Activated CD8-positive, alpha-beta memory T cell treated with anti-CD3 and anti-CD28 coated beads for 36 hours (primary cell): ENCODE measurements at regions not wholly inside any gene's neighbourhood (a gene's known extent, or its start where the extent isn't known, plus 50 kb on each side); places are given as distances from the start of the nearest gene placed in this dataset.
"Not testable (repeated sequence)": the region's sequence is repeated elsewhere in the genome, so short reads cannot be mapped to it uniquely, and the experiment has no call there.

Experiments used
- CTCF ChIA-PET: fragments of 350-600 bp; sonication (Branson Sonifier 250); formaldehyde crosslinking; loops from one replicate; lab custom pipeline; 2021; ENCODE audit warnings: antibody characterized with exemption; lab: Charles Lee
- POLR2A ChIA-PET: fragments of 350-600 bp; sonication (Branson Sonifier 250); formaldehyde crosslinking; loops from one replicate; lab custom pipeline; 2021; ENCODE audit warnings: antibody characterized with exemption; lab: Charles Lee

DNA sequence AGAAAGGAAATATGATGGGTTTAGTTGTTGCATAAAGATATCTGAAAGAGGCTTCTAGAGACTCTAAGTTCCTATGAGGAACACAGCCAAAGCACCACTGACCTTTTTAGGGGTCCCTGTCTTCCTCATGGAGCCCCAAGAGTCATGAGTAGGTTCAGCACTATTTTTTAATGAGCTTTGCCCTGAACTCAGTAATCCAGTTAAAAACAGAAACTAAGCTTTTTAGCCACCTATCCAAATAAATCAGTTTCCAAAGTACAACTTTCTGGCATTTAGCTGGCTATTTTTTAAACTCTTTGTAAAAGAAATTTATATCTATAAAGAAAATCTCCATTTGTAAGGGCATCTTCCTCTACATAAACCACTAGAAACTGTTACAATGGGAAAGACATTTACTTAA is 241.8 kb upstream of the UBASH3B start:
- ChIA-PET CTCF (no interaction called here), POLR2A (no interaction called here)

GRCh38 chr11:122412581-122412980 is 242.9 kb upstream of the UBASH3B start:
- ChIA-PET CTCF (no interaction called here), POLR2A (no interaction called here)

GRCh38 chr11:122406466-122406865 is 249.1 kb upstream of the UBASH3B start:
- ChIA-PET POLR2A (no interaction called here), CTCF (no interaction called here)

DNA sequence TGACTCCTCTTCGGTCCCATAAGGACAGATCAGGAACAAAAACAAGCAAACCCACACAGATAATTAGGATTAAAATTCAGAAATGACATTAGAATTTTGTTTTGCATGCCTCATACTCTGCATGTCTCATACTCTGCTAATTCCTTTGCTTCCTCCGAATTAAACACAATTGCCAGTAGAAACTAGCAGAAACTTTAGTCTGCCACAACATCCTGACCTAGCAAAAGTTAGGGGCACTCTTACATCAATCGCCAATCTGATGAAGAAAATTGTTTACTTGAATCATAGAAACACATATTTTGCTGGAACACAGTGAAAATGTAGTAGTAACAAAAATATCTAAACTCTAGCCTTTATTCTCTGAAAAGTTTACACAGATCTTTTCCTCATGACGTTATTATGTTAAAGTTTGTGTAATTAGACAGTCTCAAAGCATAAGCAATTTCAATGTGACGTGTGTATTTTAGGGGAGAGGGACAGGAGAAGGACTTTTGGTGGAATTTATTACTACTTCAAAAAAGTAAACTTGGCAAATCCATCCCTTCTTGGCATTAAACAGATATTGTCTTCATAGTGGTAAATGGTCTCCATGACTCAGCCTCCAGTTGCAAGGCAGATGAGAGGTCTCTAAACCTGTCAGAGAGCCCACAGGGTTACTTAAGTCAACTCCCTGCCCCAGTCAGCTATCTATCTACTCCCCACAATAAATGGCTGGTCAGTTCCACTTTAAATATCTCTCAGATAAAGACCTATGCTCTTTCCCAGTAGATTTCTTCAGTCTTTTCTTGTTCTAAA is 249.8 kb upstream of the UBASH3B start:
- CTCF ChIA-PET: no interaction called here
- POLR2A ChIA-PET: no interaction called here

GRCh38 chr11:122404571-122404970 is 251.0 kb upstream of the UBASH3B start:
- CTCF ChIA-PET: no interaction called here

DNA sequence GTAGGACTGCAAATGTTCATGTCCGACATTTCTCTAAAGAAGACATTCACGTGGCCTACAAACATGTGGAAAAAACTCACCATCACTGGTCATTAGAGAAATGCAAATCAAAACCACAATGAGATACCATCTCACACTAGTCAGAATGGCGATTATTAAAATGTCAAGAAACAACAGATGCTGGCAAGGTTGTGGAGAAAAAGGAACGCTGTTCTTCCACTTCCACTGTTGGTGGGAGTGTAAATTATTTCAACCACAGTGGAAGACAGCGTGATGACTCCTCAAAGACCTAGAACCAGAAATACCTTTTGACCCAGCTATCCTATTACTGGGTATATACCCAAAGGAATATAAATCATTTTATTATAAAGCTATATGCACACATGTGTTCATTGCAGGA is 253.9 kb upstream of the UBASH3B start:
- POLR2A ChIA-PET: not testable (repeated sequence)
- CTCF ChIA-PET: interaction anchor here (0.6 kb wide), 1 partner anchor 162 kb away, joined by 4 read pairs; no protein-coding TSS in a partner anchor

More at GRCh38 chr11:122404571-122404970, 251.0 kb upstream of the UBASH3B start:
- POLR2A ChIA-PET: no interaction called here

- ChIA-PET CTCF (no interaction called here), POLR2A (no interaction called here)
These were observed 256.1 kb upstream of the UBASH3B start for GRCh38 chr11:122399375-122399774.

GRCh38 chr11:122398851-122399250 is 256.7 kb upstream of the UBASH3B start:
- CTCF ChIA-PET: no interaction called here
- POLR2A ChIA-PET: no interaction called here

GRCh38 chr11:122398167-122398566 is 257.4 kb upstream of the UBASH3B start:
- ChIA-PET POLR2A (no interaction called here), CTCF (no interaction called here)

DNA sequence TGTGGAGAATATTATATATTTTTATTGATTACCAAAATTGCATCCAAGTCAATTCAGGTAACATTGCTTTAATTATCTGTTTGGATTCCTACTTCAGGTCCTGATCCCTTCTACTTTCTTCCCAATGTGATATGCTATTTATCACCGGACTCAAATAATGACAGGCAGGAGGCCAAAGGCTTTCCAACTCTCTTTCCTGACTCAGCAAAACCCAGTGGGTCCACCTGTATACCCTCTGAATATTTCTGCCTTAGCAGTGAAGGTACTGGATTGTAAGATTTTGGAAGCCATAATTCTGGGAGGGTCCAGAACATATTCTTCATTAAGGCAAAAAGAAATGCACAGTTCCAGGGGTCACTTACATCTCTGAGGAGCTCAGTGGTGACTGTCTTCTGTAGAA is 260.2 kb upstream of the UBASH3B start:
- ChIA-PET POLR2A (no interaction called here), CTCF (no interaction called here)

GRCh38 chr11:122394313-122394712 is 261.2 kb upstream of the UBASH3B start:
- CTCF ChIA-PET: no interaction called here

GRCh38 chr11:122393209-122393860 is 262.2 kb upstream of the UBASH3B start:
- ChIA-PET CTCF (no interaction called here), POLR2A (no interaction called here)

More at GRCh38 chr11:122394313-122394712, 261.2 kb upstream of the UBASH3B start:
- POLR2A ChIA-PET: no interaction called here

DNA sequence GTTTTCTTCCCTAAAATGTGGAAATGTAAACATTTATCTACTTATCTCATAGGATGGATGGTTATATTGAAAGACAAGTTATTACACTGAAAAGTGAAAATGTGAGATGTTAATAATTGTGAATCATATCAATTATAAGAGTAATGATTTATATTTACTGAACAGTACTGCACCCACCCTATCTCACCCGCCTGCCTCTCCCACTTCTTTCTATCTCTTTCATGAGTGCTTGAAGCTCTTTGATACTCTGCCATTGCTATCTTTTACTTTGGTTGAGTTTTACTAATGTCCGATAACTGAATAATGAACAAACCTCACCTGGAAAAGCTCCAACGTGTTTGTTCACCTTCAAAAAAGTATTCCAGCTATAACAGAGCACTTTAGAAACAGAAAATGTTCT is 263.0 kb upstream of the UBASH3B start:
- ChIA-PET POLR2A (no interaction called here), CTCF (no interaction called here)

- ChIA-PET CTCF (no interaction called here), POLR2A (no interaction called here)
These were observed 264.5 kb upstream of the UBASH3B start for GRCh38 chr11:122391049-122391448.

DNA sequence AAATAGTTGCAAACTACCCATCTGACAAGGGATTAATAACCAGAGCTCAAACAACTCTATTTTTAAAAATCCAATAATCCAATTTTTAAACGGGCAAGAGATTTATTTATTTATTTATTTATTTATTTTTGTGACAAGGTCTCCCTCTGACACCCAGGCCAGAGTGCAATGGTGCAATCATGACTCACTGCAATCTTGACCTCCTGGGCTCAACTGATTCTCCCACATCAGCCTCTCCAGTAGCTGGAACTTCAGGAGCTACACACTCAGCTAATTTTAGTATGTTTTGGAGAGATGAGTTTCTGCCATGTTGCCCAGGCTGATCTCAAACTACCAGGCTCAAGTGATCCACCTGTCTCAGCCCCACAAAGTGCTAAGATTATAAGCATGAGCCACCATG is 267.2 kb upstream of the BLID start:
- ChIA-PET CTCF (no interaction called here), POLR2A (no interaction called here)

DNA sequence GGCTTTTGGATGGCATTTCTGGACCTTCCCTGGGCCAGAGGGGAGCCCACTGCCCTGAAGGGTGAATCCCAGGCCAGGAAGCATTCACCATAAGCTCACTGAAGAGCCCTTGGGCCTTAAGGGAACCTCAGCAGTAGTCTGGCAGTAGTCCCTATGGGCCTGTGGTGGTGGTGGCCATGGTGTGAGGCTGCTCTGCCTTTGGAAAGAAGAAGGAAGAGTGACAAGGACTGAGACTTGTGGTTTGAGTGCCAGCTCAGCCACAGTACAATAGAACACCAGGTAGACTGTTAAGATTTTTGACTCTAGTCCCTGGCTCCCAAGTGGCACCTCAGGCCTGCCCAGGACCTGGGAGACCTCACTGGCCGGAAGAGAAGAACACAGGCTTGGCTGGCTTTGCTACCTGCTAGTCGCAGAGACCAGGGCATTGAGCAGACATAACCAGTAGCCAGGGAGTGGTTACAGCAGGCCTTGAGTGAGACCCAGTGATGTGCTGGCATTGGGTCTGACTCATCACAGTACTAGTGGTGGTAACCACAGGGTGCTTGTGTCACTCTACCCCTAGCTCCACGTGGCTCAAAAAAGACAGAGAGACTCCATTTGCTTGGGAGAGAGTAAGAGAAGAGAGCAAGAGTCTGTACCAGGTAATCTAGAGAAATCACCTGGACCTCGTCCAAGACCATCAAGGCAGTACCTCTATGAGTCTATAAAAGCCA is 259.8 kb upstream of the BLID start:
- ChIA-PET POLR2A (no interaction called here), CTCF (no interaction called here)

GRCh38 chr11:122368796-122369195 is 252.8 kb upstream of the BLID start:
- CTCF ChIA-PET: no interaction called here

GRCh38 chr11:122367809-122368231 is 251.8 kb upstream of the BLID start:
- CTCF ChIA-PET: no interaction called here
- POLR2A ChIA-PET: no interaction called here

More at GRCh38 chr11:122368796-122369195, 252.8 kb upstream of the BLID start:
- POLR2A ChIA-PET: no interaction called here

DNA sequence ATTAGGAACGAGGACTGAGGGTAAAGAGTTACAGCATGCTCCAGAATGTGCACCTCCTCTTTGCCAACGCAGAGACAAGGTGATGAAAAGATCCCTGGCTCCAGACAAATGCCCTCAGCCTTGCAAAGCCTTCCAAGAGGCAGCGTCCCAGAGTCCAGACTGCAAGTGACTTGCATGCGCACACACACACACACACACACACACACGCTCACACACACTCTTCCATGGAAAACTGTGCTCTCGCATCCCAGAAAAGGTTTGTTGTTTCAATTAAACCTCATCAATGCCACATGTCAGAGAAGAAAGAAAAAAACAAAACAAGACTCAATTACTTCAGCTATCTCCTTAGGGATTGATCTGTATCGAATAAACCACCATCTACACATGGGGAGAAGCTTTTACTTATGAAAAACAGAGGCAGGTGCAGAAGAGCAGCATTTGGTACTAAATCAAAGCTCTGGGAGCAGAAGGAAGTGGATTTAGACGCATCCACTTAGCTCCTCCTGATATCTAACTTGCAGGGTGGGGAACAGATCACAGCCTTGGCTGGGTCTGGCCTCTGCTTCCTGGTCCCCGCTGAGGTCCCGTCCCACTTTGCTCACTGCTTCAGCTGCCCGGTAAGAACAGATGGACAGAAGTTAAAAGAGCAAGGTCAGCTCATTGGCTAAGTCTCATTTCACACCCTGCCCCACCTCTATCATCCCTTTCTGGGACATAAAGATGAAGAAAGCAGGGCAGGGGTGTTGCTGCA is 249.8 kb upstream of the BLID start:
- POLR2A ChIA-PET: no interaction called here
- CTCF ChIA-PET: no interaction called here

DNA sequence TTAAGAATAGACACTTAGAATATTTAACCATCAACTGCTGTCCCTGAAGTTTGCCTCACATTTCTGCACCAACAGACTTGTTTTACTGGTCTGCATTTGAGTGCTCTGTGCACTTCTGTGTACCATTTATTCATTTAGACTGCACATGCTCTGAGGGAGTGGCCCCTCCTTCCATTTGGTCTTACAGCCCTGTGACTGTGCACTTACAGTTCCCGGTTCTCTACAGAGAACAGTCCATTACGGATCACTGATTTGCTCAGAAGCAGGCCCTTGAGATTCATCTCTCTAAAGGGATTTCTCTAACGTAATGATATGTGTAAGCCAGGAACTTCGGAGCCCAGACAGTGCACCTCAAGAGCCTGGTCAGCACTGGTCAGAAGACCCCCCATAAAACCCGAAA is 247.3 kb upstream of the BLID start:
- CTCF ChIA-PET: no interaction called here
- POLR2A ChIA-PET: no interaction called here
